Activated CD8-positive, alpha-beta memory T cell treated with anti-CD3 and anti-CD28 coated beads, Interleukin-2, amount 50 U/mL, for 4 hours (primary cell): ENCODE measurements at regions not wholly inside any gene's neighbourhood (a gene's known extent, or its start where the extent isn't known, plus 50 kb on each side); places are given as distances from the start of the nearest gene placed in this dataset.
A peak's percentile ranks its signal among the peaks of the same experiment; 100 is the strongest.
"Not testable (repeated sequence)": the region's sequence is repeated elsewhere in the genome, so short reads cannot be mapped to it uniquely, and the experiment has no call there.

Experiments used
- DNase-seq: peaks from one replicate; pipeline ENCODE4 v3.0.0-alpha.2; 2020

GRCh38 chrX:140064993-140065392 is 99.7 kb upstream of the CXorf66 start:
- DNase-seq, result no peak

GRCh38 chrX:140057001-140057411 is 91.7 kb upstream of the CXorf66 start:
- DNase-seq, result peak; percentile 53

GRCh38 chrX:140053846-140054245 is 88.5 kb upstream of the CXorf66 start:
- DNase-seq, result no peak

DNA sequence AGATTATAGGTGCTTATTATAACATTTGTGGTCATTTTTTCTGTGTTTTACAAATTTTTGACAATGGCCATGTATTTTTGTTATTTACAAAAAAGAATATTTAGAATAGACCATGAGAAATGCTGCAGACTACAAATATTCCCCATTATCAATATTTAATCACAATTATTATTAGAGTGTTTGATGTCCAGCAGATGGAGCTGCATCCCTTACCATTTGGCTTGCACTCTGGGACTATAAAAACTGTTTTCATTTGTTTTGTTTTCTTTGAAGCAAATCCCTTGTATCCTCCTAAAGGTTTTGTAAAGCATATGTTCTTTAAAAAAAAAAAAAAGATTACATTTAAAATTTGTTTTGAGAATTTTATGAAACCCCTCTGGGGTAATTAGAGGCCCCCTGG is 85.6 kb upstream of the CXorf66 start:
- DNase-seq, result no peak

DNA sequence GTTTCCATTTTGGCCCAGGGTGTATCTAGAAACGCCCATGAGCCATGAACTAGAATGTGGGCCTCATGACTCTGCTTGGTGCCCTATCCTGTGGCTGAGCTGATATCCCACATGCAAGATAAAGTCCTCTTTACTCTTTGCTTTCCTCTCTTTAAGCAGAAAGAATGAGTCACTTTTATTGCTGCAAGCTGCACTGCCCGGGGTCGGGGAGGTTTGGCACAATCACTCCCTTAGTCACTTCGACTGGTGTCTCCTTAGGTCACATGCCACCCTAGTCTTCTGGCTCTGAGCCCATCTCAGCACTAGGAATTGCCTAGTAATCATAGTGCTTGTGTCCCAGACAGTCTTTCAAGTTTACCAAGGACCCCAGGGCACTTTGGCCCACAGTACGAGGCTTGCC is 75.1 kb upstream of the CXorf66 start:
- no peak for DNase-seq

GRCh38 chrX:140038842-140039241 is 73.5 kb upstream of the CXorf66 start:
- no peak for DNase-seq

- DNase-seq, result no peak
Measured at GRCh38 chrX:140034916-140035315, 69.6 kb upstream of the CXorf66 start.

DNA sequence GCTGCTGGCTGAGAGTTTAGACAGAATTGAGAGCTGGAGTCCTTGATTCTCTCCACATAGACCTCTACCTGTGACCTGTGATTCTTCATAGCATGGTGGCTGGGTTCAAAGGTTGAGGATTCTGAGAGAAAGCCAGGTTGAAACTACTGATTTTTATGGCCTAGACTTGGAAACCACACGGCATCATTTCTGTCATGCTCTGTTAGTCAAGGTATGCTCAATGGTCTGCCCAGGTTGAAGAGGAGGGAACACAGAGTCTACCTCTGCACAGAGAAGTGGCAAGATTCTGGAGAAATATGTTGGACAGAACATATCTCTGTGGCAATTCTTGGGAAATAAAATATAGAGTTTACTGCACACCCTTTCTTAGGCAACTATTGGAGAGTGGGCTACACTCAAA is 57.2 kb upstream of the CXorf66 start:
- no peak for DNase-seq

DNA sequence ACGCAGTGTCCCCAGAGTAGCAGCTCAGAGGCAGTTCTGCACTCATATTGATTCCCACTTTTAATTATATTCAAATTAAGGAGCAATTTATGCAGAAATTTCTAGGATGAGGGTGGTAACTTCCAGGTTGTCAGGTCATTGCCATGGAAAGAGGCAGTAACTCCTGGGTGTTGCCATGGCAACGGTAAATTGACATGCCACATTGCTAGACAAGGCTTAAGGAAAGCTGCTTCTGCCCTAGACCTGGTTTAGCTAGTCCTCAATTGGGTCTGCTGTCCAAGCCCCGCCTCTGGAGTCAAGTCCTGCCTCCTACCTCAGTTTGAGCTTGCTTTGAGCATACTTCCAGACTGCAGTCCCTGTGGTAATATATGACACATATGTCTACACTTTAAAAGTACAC is 53.8 kb upstream of the CXorf66 start:
- not testable (repeated sequence) for DNase-seq
